Activated CD8-positive, alpha-beta memory T cell treated with anti-CD3 and anti-CD28 coated beads, Interleukin-2, amount 50 U/mL, for 1 hour (primary cell): ENCODE measurements at regions not wholly inside any gene's neighbourhood (a gene's known extent, or its start where the extent isn't known, plus 50 kb on each side); places are given as distances from the start of the nearest gene placed in this dataset.

Experiments used
- DNase-seq: peaks from one replicate; pipeline ENCODE4 v3.0.0-alpha.2; 2020; ENCODE audit errors: extremely low read depth

DNA sequence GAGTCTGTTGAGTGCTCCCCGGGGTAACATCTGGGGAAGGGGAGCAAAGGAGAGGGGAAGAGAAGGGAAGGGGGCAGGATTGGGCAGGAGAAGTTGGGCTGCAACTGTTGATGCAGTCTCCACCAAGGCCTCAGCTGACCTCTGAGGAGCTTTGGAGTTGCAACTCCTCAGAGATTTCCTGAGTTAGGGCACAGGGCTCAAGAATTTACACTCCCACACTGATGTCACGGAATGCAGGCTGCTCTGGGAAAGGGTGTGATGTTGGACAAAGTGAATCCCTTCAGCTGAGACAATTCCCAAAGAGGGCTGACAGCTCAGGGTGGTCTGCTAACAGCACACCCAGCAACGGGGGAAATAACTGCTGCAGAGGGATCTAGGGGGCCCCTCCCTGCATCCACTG lies 295.6 kb downstream of the PCNX1 start:
- no peak for DNase-seq

DNA sequence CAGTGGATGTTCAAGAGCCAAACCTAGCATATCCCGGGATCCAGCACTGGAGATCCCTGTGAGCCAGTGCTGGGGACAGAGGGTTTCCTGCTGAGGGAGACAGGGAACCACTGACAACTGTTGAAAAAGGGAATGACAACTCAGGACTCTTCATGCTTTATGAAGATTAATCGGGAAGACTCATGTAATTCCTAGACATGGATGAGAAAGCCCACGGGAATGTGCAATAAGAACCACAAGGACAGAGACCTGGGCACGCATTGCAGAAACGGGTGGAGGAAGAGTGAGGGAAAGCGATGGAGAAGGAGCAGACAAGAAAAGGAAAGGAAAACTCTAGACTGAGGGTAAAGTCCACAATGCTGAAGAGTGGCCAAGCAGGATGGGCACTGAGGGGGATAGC lies 296.0 kb downstream of the PCNX1 start:
- DNase-seq = no peak

GRCh38 chr14:71204231-71204630 lies 297.0 kb downstream of the PCNX1 start:
- no peak for DNase-seq

GRCh38 chr14:71204768-71205167 lies 297.5 kb downstream of the PCNX1 start:
- no peak for DNase-seq

DNA sequence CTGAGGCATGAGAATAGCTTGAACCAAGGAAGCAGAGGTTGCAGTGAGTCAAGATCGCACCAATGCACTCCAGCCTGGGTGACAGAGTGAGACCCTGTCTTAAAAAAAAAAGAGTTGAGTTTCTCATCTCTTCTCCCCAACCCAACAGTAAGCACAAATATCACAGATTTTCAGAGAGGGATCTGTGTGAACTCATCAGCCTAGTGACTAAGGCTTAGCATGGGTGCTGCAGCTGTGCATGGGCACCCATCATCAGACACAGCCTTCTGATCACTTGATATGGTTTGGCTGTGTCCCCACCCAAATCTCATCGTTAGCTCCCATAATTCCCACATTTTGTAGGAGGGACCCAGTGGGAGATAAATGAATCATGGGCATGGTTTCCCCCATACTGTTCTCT lies 298.9 kb downstream of the PCNX1 start:
- DNase-seq = no peak

- DNase-seq = no peak
Observed at GRCh38 chr14:71206766-71207371, 299.6 kb downstream of the PCNX1 start.

DNA sequence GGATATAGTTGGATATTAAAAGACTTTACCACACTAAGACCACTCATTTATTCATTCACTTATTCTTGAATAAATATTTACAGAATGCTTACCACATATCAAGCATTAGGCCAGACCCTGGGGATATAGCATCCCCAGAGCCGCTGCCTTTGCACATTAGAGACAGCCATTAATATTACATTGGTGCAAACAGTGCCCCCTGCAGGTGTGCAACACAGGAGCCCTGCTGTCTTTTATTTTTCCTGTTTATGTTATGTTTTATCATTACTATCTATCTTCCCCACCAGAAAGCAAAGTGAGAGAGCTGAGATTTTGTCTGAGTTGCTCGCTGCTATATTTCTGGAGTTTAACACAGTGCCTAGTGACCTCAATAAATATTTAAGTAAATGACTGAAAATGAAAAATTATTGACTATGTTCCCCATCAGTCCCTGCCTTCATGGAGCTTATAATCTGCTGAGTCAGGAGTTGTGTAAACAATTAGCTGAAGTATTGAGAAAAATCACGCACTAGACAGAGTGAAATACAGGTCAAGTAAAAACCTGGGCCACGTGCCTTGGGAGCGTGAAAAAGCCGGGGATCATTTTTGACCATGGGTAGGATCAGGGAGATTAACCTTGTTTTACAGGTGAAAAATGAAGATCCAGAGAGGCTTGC lies 301.6 kb downstream of the PCNX1 start:
- DNase-seq = no peak

DNA sequence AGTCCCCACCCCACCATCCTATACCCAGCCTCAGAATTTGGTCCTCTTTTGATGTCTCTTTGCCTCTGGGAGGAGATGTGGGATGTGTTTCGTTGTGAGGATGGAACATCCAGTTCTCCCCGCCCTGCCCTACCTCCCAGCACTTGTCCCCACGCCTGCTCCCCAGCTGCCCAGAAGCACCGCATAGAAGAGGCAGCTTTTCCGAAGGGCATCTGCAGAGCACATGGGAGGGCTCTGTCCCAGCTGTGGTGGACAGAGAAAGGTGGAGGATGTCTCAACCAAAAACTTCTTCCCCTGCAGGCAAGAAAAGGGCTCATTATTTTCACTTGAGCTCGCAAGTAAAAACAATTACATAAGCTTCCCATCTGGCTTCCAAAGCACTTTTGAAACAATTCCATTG lies 302.6 kb downstream of the PCNX1 start:
- no peak for DNase-seq

DNA sequence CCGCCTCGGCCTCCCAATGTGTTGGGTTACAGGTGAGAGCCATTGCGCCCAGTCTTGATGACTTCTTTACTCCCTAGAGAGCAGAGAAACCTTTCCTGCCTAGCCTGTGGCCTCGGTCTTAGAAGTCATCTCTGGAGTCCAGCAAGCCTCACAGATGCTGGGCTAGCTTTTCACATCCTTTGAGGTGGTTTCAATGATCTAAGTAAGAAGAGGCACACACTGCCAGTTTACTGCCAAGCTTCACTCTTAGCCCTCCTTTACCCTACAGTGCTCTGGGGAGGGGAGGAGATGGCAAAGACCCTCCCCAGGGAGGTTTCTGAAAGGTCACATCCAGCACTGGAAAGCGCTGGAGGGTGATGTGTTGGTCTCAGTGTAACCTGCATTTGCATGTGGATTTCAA lies 304.8 kb downstream of the PCNX1 start:
- DNase-seq = no peak

DNA sequence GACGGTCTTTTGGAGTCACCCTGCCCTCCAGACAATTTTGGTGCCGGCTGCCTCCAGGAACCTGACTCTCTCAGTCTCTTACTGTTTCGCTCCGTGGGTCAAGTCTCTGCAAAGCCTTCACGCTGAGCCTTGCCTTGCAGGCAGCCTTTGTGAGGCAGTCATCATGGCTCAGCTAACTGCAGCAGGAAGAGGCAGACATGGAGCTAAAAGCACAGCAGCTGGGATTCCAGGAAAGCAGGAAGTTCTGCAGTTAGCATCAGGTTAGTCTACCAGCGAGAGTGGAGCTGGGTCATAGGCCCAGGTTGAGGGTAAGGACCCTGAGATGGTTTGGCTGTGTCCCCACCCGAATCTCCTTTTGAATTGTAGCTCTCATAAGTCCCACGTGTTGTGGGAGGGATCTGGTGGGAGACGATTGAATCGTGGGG lies 305.4 kb downstream of the PCNX1 start:
- no peak for DNase-seq

DNA sequence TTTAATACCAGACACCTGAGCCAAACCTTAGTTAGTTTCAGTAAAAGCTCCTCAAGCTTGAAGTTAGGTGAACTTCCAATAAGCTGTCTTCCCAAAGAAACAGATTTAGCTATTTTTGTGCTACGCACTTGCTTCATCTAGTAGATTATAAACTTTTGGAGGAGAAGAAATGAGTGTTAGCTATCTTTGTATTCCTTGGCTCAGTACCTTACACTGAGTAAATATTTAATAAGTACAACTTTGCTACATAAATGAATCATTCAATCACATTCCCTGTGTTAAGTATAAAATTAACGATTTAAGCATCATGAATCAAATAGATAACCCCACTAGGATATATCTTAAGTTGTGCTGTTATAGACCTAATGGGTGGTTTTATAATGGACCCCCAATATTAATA lies 307.0 kb downstream of the PCNX1 start:
- no peak for DNase-seq

- DNase-seq = no peak
Observed at GRCh38 chr14:71220462-71220861, 313.2 kb downstream of the PCNX1 start.

- DNase-seq = no peak
Observed at GRCh38 chr14:71221119-71221518, 313.9 kb downstream of the PCNX1 start.

DNA sequence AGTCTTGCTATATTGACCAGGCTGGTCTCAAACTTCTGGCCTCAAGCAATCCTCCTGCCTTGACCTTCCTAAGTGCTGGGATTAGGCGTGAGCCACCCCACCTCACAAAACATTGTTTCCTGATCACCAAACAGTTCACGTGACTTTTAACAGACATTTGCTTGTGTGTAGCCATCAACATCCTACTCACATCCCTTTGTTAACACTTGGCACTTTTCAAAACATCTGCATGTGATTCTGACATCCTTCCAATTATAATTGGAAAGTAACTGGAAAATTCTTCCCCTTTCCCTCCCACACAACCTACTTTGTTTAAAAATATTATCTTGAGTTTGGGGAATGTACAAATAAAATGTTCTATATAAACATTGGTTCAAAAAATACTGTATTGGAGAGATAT lies 317.9 kb downstream of the PCNX1 start:
- no peak for DNase-seq

DNA sequence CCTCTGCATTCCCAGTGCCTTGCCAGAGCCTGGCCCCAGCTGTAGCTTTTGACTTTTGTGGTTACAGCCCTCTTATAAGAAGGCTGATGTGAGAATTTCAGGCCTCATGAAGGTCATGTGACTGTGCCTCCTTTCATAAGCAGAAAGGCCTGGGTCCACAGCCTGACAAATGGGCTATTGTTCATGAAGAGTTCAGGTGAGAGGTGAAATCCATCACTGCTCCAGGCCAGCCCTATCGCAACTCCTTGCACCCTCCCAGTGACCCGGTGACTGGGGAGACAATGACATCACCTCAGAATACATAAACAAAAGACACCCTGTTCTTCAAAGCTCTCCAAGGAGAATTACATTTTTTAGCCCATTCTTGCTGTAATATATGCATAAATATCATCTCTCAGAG lies 321.5 kb downstream of the PCNX1 start:
- DNase-seq = no peak

- DNase-seq = no peak
Observed at GRCh38 chr14:71229875-71230274, 322.6 kb downstream of the PCNX1 start.

- DNase-seq = no peak
Observed at GRCh38 chr14:71230897-71231296, 323.6 kb downstream of the PCNX1 start.

- DNase-seq = no peak
Observed at GRCh38 chr14:71231521-71232393, 324.5 kb downstream of the PCNX1 start.

DNA sequence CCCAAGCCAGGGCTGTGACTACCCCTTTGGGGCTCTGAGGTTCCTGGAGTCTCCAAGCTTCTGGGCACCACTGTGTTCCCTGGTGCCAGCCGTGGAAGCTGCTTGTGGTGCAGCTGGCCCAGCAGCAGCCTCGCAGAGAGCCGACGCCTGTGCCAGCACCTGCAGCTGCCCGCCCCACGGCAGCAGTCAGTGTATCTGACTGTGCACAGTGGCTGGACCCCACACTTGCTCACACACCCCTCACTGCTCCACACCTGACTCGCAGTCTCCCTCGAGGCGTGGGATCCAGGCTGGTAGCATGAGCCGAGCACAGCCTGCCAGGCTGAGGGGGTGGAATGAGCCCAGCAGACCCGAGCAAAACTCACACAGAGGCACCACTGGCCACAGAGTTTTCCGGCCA lies 325.2 kb downstream of the PCNX1 start:
- no peak for DNase-seq

- DNase-seq = no peak
Observed at GRCh38 chr14:71235875-71236274, 328.6 kb downstream of the PCNX1 start.

GRCh38 chr14:71236487-71236886 lies 329.2 kb downstream of the PCNX1 start:
- DNase-seq = no peak

DNA sequence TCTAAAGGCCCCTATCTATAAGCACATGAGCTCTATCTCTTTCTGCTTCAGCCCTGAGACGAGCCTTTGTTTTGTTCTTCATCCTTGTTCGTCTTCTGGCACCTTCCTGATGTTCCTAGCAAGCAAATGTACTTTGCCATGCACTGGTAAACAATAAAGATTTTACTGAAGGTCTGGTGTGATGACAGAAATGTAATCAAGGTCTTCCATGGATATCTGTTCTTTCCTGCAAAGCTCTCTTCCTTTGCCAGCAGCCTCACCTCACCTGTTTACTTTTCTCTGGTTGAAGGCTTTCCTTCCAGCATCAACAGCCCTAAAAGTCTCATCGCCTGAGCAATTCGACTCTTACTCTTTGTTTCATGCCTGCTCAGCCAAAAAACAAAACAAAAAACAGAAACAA lies 330.3 kb downstream of the PCNX1 start:
- DNase-seq = no peak

GRCh38 chr14:71238835-71239234 lies 331.6 kb downstream of the PCNX1 start:
- no peak for DNase-seq
